Adipocyte (in vitro differentiated cells): ENCODE measurements at regions not wholly inside any gene's neighbourhood (a gene's known extent, or its start where the extent isn't known, plus 50 kb on each side); places are given as distances from the start of the nearest gene placed in this dataset.

Source experiments
- DNase-seq: peaks from one replicate; pipeline ENCODE4 v3.0.0-alpha.2; 2015; ENCODE audit warnings: low read depth
- H3K27me3 ChIP-seq: replicated peaks from 2 replicates; pipeline ENCODE4 v1.7.0; 2013; ENCODE audit warnings: mild to moderate bottlenecking, low read length, moderate library complexity; ENCODE audit not compliant: control insufficient read depth, insufficient read depth
- H3K36me3 ChIP-seq: 2 replicates; pipeline ENCODE4 v1.7.0; 2013; ENCODE audit warnings: low read length, mild to moderate bottlenecking, moderate library complexity; ENCODE audit not compliant: control insufficient read depth, insufficient read depth, severe bottlenecking
- H3K4me1 ChIP-seq: 2 replicates; pipeline ENCODE4 v1.7.0; 2013; ENCODE audit warnings: mild to moderate bottlenecking, low read length, moderate library complexity; ENCODE audit not compliant: control insufficient read depth, insufficient read depth
- H3K4me3 ChIP-seq: 2 replicates; pipeline ENCODE4 v1.7.0; 2013; ENCODE audit warnings: mild to moderate bottlenecking, low read length, moderate library complexity
- H3K9ac ChIP-seq: 2 replicates; pipeline ENCODE4 v1.7.0; 2013; ENCODE audit warnings: mild to moderate bottlenecking, low read length, moderate library complexity
- H3K9me3 ChIP-seq: 2 replicates; pipeline ENCODE4 v1.7.0; 2013; ENCODE audit warnings: mild to moderate bottlenecking, low read length, moderate library complexity; ENCODE audit not compliant: control insufficient read depth

GRCh38 chr15:62779036-62779770, 263.3 kb upstream of the TPM1 start:
- H3K9ac ChIP-seq, result no peak overlapping the region
- H3K27me3 ChIP-seq, result no peaks in the 10 kb centered on the region
- H3K36me3 ChIP-seq, result peaks cover 60% of the 10 kb centered on the region

GRCh38 chr15:62779899-62780298, 262.6 kb upstream of the TPM1 start:
- DNase-seq, result no peak
- H3K27me3 ChIP-seq, result no peaks in the 10 kb centered on the region
- H3K9me3 ChIP-seq, result no peaks in the 10 kb centered on the region
- peaks cover 61% of the 10 kb centered on the region for H3K36me3 ChIP-seq
- H3K4me3 ChIP-seq, result no peak overlapping the region
- H3K4me1 ChIP-seq, result peaks cover 49% of the 10 kb centered on the region
- no peak overlapping the region for H3K9ac ChIP-seq

More at GRCh38 chr15:62779036-62779770, 263.3 kb upstream of the TPM1 start:
- H3K4me1 ChIP-seq, result peaks cover 49% of the 10 kb centered on the region
- peak; percentile 65 for DNase-seq
- no peaks in the 10 kb centered on the region for H3K9me3 ChIP-seq
- H3K4me3 ChIP-seq, result no peak overlapping the region

- Histone ChIP-seq H3K27me3 (no peaks in the 10 kb centered on the region), H3K9me3 (no peaks in the 10 kb centered on the region), H3K36me3 (peaks cover 52% of the 10 kb centered on the region), H3K4me1 (peaks cover 56% of the 10 kb centered on the region), H3K9ac (no peak overlapping the region), H3K4me3 (no peak overlapping the region)
- DNase-seq, result no peak
Measured at GRCh38 chr15:62781081-62781497, 261.5 kb upstream of the TPM1 start.

DNA sequence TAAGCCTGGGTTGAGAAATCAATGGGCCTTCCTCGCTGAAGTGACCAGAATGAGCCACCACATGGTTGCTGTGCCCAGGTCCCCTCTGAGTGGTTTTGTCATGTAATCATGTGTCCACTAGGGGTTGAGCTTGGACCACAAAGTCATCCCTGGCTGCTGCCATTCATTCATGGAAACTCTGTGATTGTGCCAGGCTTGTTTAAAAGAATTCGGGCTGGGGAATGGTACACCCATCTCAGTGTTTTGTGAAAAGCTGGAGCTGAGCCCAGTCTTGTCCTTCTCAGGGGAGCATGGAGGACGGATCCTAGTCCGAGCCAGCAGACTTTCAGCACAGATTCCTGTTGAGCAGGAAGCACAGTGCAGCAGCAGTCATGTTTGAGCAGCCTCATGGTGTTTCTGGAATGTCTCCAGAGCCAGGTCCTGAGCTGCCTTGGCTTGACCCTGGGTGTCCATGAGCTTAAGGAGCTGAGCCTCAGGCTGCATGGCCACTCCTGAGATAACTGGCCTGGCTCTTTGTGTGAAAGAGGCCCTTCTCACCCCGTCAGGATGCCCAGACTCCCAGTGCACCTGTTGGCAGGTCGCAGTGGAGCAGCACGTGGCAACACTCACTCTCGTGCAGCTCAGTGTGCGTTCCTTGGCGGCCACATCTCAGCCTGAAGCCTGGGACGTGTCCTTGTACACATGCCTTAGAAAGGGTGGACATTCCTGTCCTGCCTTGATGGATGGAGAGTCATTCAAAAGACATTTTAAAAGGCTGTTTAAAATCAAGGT, 260.3 kb upstream of the TPM1 start:
- peaks cover 45% of the 10 kb centered on the region for H3K36me3 ChIP-seq
- H3K9ac ChIP-seq, result peak overlapping the region; percentile 10
- H3K27me3 ChIP-seq, result no peaks in the 10 kb centered on the region
- peaks cover 59% of the 10 kb centered on the region for H3K4me1 ChIP-seq
- H3K4me3 ChIP-seq, result no peak overlapping the region
- H3K9me3 ChIP-seq, result no peaks in the 10 kb centered on the region
- peak; percentile 93 for DNase-seq

DNA sequence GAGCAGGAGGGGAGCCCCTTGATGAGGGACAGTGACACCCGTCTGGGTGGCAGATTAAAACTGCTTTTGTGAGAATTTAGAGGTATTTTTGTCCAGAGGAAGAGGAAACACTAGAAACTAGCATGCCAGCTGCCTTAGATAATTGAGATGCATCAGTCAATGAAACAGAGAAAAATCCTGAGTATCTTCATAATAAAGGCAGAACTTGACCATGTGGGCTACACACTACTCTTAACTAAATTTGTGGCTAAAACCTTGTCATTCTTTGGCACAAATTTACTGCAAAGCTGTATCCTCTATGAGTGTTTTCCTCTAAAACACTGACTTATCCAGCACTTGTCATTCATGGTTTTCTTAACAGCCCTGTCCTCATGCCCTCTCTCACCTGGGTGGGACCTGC, 259.7 kb upstream of the TPM1 start:
- Histone ChIP-seq H3K9ac (no peak overlapping the region), H3K4me1 (peaks cover 53% of the 10 kb centered on the region), H3K27me3 (no peaks in the 10 kb centered on the region), H3K36me3 (peaks cover 45% of the 10 kb centered on the region), H3K4me3 (no peak overlapping the region), H3K9me3 (no peaks in the 10 kb centered on the region)
- no peak for DNase-seq

- no peak overlapping the region for H3K4me3 ChIP-seq
- peak; percentile 68 for DNase-seq
- H3K27me3 ChIP-seq, result no peaks in the 10 kb centered on the region
- no peaks in the 10 kb centered on the region for H3K9me3 ChIP-seq
- H3K9ac ChIP-seq, result no peak overlapping the region
- peaks cover 47% of the 10 kb centered on the region for H3K4me1 ChIP-seq
- H3K36me3 ChIP-seq, result peaks cover 44% of the 10 kb centered on the region
Measured at GRCh38 chr15:62783303-62783957, 259.1 kb upstream of the TPM1 start.

- H3K9ac ChIP-seq, result no peak overlapping the region
- no peak for DNase-seq
- H3K27me3 ChIP-seq, result no peaks in the 10 kb centered on the region
- H3K36me3 ChIP-seq, result peaks cover 52% of the 10 kb centered on the region
- H3K4me1 ChIP-seq, result peaks cover 30% of the 10 kb centered on the region
- no peaks in the 10 kb centered on the region for H3K9me3 ChIP-seq
- no peak overlapping the region for H3K4me3 ChIP-seq
Measured at GRCh38 chr15:62785881-62786828, 256.4 kb upstream of the TPM1 start.

DNA sequence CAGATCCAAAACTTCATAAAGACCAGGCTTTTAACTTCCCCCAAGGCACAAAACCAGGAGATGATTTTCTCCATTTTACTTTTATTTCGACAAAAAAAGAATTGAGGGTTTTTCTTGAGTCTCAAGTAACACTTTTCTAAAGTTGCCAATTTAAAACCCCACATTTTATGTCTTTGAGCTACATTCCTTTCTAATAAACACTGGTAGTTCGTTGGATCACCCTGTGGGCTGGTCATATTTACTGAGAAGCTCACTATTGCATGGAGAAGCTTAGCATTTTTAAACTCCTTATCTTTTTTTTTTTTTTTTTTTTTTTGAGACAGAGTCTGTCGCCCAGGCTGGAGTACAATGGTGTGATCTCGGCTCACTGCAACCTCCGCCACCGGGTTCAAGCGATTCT, 255.1 kb upstream of the TPM1 start:
- Histone ChIP-seq H3K4me3 (no peak overlapping the region), H3K4me1 (peaks cover 19% of the 10 kb centered on the region), H3K27me3 (no peaks in the 10 kb centered on the region), H3K9me3 (no peaks in the 10 kb centered on the region), H3K9ac (no peak overlapping the region), H3K36me3 (peaks cover 54% of the 10 kb centered on the region)
- no peak for DNase-seq

GRCh38 chr15:62788224-62788623, 254.3 kb upstream of the TPM1 start:
- H3K4me1 ChIP-seq, result peaks cover 11% of the 10 kb centered on the region
- no peaks in the 10 kb centered on the region for H3K9me3 ChIP-seq
- no peak overlapping the region for H3K9ac ChIP-seq
- no peaks in the 10 kb centered on the region for H3K27me3 ChIP-seq
- no peak overlapping the region for H3K4me3 ChIP-seq
- H3K36me3 ChIP-seq, result peaks cover 60% of the 10 kb centered on the region
- DNase-seq, result no peak

- no peaks in the 10 kb centered on the region for H3K9me3 ChIP-seq
- no peak for DNase-seq
- no peak overlapping the region for H3K9ac ChIP-seq
- no peak overlapping the region for H3K4me3 ChIP-seq
- H3K4me1 ChIP-seq, result peaks cover 8% of the 10 kb centered on the region
- no peaks in the 10 kb centered on the region for H3K27me3 ChIP-seq
- peaks cover 57% of the 10 kb centered on the region for H3K36me3 ChIP-seq
Measured at GRCh38 chr15:62790546-62790945, 252.0 kb upstream of the TPM1 start.
